GM12891 (cell line): ENCODE measurements at regions not wholly inside any gene's neighbourhood (a gene's known extent, or its start where the extent isn't known, plus 50 kb on each side); places are given as distances from the start of the nearest gene placed in this dataset.

Source experiments
- DNase-seq: peaks from one replicate; pipeline ENCODE4 v3.0.0; 2011; ENCODE audit warnings: low spot score; ENCODE audit not compliant: insufficient read length
- FAIRE-seq: peaks from 2 replicates; lab custom pipeline; 2011; peaks lifted over from hg19 to GRCh38; lab: Jason Lieb, UNC
- PAX5 ChIP-seq: IDR thresholded peaks from 2 replicates; pipeline ENCODE4 v1.6.1; 2011; ENCODE audit warnings: low read length, moderate library complexity, mild to moderate bottlenecking; ENCODE audit not compliant: insufficient read depth, severe bottlenecking
- POLR2A ChIP-seq: IDR thresholded peaks from 2 replicates; pipeline ENCODE4 v1.6.1; 2011; ENCODE audit warnings: low read depth, low read length, control low read depth
- POLR2AphosphoS5 ChIP-seq: IDR thresholded peaks from 2 replicates; pipeline ENCODE4 v1.6.1; 2011; ENCODE audit warnings: low read depth, low read length, control low read depth
- POU2F2 ChIP-seq: IDR thresholded peaks from 2 replicates; pipeline ENCODE4 v1.6.1; 2011; ENCODE audit warnings: low read depth, mild to moderate bottlenecking, control low read depth, low read length, moderate library complexity
- SPI1 ChIP-seq: IDR thresholded peaks from 2 replicates; pipeline ENCODE4 v1.6.1; 2011; ENCODE audit warnings: low read depth, low read length, control low read depth
- TAF1 ChIP-seq: IDR thresholded peaks from 2 replicates; pipeline ENCODE4 v1.6.1; 2011; ENCODE audit warnings: low read depth, low read length, control low read depth

DNA sequence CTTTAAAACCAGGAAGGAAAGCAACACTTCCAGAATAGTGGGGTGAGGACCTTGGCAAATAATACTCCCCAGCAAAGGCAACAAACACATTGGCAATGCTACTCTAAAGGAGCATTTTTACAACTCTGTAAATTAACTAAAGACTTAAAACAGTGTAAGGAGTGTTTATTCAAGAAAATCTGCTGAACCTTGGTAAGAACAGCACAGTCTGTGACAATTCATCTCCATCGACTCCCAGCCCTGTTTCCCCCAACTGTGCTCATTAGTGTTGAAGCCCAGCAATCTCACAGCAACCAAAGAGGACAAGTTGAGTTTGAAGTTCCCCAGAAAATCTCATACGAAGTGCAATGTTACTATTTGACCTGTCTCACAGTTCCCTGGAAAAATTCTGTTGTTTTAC, 884.9 kb downstream of the C6orf118 start:
- no peak for FAIRE-seq
- no peak for TF ChIP-seq SPI1
- TF ChIP-seq TAF1 = no peak
- no peak for TF ChIP-seq POLR2AphosphoS5
- TF ChIP-seq POLR2A = no peak
- no peak for DNase-seq

DNA sequence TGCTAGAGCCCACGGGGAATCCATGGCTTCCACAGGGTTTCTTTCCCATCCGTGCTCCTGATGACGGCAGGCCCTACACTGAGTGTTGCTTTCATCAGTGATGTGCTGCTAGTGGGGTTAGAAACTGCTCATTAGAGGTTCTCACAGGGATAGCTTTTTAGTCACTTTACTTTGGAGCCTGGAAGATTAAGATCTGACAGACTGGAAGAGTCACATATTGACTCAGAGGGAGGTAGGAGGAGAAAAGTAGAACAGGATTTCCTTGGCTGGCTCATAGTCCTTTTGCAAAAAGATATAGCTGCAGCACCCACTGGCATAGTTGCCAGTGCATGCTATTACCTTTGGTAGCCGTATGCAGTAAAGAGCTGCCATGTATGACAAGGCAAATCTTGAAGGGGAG, 890.3 kb downstream of the C6orf118 start:
- DNase-seq (no peak), FAIRE-seq (no peak)
- TF ChIP-seq POLR2A (no peak), SPI1 (no peak)

DNA sequence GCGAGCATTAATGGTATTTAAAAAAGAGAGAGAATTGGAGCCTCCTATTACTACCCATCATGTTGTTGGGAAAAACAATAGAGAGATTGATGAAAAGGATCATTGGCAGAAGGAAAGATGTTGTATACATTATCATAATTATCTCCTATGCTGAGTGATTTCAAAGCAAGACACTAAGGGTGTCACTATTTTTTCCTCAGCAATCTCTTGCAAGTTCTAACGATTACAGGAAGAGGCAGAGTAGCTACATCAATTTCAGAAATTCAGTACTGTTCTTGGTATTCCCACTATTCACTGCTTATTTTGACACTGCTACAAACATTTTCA, 891.2 kb downstream of the C6orf118 start:
- FAIRE-seq (no peak), DNase-seq (no peak)
- TF ChIP-seq SPI1 (no peak), POLR2A (no peak), TAF1 (no peak), POU2F2 (no peak), PAX5 (no peak), POLR2AphosphoS5 (no peak)

DNA sequence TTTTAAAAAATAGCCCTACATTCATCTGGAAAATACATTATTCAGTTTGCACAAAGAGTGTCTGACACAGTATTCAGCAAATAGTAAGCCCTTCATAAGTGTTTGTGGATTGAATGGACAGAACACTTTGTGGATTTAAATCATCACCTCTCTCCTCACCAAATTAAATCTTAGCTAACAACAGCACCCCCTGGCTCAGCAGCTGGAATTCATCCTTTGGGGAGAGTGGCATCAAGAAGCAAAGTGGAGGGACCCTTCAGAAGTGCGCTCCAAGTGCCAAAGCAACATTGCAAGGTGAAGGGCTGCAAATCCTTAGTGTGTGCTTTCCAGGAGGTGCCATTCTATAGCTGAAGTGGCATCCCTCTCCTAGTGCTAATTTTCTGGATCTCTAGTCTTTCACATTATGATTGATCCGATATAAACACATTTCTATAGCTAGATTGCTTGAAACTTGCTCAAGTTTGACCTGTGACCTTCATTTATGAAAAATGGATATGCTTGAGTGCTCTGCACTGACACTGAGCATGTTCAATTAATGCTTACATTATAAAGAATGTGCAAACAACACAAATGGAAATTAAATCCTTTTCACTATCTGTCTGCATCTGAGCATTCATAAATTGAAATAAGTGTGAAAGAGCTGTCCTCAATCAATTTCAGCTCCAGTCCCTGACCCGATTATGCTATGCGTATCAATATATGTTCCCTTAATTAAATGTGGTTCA, 891.7 kb downstream of the C6orf118 start:
- TF ChIP-seq TAF1 (no peak), POLR2A (no peak), POLR2AphosphoS5 (no peak), SPI1 (no peak), PAX5 (no peak), POU2F2 (no peak)
- no peak for FAIRE-seq
- no peak for DNase-seq

DNA sequence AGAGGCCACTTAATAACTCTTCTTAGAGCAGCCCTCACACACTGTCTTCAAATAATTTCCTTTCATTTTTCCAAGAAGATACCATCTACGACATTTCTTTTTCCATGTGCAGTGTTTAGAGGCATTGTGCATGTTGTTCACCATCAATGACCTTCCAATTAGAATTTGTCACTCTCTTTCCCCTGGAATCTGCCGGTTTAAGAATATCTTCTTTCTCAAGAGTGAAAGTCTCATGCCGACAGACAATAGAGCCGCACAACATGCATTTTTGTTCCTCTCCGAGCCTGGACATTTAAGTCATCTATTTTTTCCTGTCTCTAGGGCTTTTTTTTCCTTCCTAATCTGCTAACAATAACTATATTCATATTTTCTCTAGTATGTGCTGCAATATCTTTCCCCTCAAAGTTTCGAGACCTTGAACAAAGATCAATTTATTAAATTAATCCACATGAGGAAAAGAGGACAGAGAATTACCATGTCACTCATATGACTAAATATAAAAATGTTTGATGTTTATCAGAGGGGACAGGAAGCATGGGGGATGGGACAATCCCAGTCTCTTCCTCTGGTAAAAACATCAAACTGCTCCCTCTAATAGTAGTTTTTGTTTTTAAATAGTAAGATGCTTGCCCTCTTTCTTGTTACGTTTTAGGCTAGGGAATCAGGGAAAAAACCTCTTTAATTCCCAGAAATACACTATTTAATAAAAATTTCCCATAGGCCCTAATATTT, 893.4 kb downstream of the C6orf118 start:
- DNase-seq = no peak
- no peak for FAIRE-seq
- no peak for TF ChIP-seq POU2F2
- TF ChIP-seq PAX5 = no peak

DNA sequence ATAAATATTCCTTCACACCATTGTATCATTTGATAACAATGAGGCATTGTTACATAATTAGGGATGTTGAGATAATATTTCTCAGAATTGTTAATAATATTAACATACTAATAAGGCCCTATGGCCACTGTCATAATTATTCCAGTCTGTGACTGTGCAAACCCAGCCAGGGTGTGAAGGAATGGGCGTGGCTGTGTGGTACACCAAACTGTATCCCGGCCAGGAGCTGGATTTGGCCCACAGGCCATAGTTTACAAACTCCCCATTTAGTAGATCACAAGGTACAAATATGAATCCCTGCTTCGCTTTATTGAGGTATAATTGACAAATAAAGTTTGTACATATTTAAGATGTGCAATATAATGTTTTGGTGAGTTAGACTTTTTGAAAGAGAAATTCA, 894.7 kb downstream of the C6orf118 start:
- FAIRE-seq (no peak), DNase-seq (no peak)
- TF ChIP-seq TAF1 (no peak), POLR2AphosphoS5 (no peak), POLR2A (no peak), PAX5 (no peak), POU2F2 (no peak), SPI1 (no peak)

DNA sequence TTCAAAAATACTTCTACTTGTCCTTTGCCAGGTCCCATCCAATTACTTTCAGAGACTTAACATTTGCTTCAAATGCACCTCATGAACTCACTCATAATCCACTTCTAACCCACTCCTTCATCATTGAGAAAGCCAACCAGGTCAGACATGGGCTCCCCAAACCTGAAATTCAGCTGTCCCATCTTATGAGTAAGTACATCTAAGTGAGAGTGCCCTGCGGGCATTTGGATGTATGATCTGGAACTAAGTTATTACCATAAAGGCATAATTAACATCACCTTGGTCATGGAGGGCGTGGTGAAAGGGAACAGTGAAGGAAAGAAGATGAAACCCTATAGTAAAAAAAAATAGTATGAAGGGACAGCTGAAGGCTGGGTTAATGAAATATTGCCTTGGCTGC, 896.8 kb downstream of the C6orf118 start:
- no peak for DNase-seq
- FAIRE-seq = no peak
- no peak for TF ChIP-seq SPI1
- no peak for TF ChIP-seq POLR2A
- TF ChIP-seq POLR2AphosphoS5 = no peak
- no peak for TF ChIP-seq POU2F2
- TF ChIP-seq TAF1 = no peak
- no peak for TF ChIP-seq PAX5

DNA sequence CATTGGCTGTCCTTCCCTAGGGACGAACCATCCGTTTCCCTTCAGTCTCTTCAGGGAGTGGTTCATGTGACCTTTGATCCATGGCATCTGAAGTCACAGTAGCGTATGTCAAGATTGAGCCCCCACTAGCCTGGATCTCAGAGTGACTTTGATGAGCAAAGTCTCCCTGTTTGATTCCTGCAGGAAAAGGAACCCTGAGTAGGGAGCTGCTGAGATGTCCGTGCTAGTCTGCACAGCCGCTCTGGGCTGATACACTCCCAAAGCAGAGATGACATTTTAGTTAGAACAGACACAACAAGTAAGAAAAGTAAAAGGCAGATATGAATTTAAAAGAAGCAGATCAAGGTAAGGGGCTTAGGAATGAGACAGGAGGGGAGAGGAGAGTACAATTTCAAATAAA, 899.4 kb downstream of the C6orf118 start:
- DNase-seq = no peak
- FAIRE-seq = no peak
- TF ChIP-seq TAF1 = no peak
- no peak for TF ChIP-seq POLR2A
- no peak for TF ChIP-seq PAX5
- TF ChIP-seq POLR2AphosphoS5 = no peak
- no peak for TF ChIP-seq SPI1
- no peak for TF ChIP-seq POU2F2

DNA sequence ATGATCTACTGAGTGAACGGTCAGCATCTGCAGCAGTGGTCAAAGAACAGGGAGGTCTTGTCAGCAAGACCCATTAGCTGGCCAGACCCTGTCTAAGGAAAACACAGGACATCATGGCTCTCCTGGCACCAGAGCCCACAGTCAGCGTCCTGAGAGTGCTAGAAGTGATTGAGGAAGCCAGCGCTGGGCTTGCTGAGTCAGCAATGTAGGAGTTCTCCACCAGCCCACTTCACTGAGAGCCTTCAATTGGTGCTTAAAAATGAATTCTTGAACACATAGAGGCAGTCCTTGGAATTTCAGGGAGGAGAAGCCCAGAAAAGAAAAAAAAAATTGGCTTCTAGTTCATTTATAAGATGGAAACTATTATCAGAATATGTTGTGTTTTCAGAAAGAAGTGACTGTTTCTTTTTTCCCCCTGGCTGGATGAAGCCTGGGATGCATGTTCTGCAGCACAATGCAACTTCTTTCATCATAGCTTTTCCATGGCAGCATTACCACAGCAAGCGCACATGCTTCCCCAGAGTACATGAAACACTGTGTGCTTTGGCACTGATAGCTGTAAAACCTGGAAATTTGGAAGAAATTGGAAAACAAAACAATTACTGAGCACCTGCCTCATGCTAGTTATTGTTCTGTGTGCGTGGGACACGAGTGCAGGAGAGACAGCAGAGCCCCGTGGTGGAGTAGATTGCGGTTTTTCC, 899.9 kb downstream of the C6orf118 start:
- TF ChIP-seq POU2F2 (no peak), PAX5 (no peak), TAF1 (no peak), SPI1 (no peak), POLR2AphosphoS5 (no peak), POLR2A (no peak)
- no peak for FAIRE-seq

DNA sequence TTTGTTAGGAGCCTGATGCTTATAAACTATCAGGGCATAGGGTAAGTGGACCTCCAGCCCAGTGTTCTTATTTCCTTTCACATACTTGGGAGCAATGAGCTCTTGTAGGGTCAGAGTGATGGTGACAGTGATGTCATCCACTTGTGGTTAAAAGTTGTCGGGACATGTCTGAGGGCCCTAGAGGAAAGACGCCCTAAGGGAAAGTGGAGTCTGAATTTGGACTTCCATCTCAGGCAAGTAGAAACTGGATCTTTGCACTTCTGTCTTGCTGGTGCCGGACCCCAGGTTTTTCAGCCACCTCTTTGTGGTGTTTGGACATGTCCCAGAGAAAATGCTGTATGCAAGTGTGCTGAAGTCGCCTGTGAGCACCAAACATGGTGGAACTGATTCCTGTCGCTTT, 900.5 kb downstream of the C6orf118 start:
- TF ChIP-seq POU2F2 (no peak), PAX5 (no peak), POLR2AphosphoS5 (no peak), SPI1 (no peak), POLR2A (no peak), TAF1 (no peak)
- no peak for FAIRE-seq
- DNase-seq = no peak

More for the DNA sequence above, 899.9 kb downstream of the C6orf118 start:
- no peak for DNase-seq
